ENCODE measurements at regions not wholly inside any gene's neighbourhood (a gene's known extent, or its start where the extent isn't known, plus 50 kb on each side); places are given as distances from the start of the nearest gene placed in this dataset.

GRCh38 chr17:73989671-73990070 is 213.8 kb upstream of the RPL38 start:
- TF ChIP-seq EZH2phosphoT487 (IDR thresholded peaks at IDR 0.05) (no peak), EZH2 (IDR thresholded peaks at IDR 0.05) (no peak)
- TF ChIP-seq, protein P1, sequence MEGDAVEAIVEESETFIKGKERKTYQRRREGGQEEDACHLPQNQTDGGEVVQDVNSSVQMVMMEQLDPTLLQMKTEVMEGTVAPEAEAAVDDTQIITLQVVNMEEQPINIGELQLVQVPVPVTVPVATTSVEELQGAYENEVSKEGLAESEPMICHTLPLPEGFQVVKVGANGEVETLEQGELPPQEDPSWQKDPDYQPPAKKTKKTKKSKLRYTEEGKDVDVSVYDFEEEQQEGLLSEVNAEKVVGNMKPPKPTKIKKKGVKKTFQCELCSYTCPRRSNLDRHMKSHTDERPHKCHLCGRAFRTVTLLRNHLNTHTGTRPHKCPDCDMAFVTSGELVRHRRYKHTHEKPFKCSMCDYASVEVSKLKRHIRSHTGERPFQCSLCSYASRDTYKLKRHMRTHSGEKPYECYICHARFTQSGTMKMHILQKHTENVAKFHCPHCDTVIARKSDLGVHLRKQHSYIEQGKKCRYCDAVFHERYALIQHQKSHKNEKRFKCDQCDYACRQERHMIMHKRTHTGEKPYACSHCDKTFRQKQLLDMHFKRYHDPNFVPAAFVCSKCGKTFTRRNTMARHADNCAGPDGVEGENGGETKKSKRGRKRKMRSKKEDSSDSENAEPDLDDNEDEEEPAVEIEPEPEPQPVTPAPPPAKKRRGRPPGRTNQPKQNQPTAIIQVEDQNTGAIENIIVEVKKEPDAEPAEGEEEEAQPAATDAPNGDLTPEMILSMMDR (IDR thresholded peaks at IDR 0.05): no peak
- peaks cover 6% of the 10 kb centered on the region for H3K4me1 Mint-ChIP-seq
- H3K27ac ChIP-seq: no peak overlapping the region
- peaks cover 2% of the 10 kb centered on the region for H3K9me3 Mint-ChIP-seq
- H3F3A ChIP-seq (ENCODE audit: low read depth): no peaks in the 10 kb centered on the region
- no peak overlapping the region for H3K4me3 ChIP-seq
- H3K27me3 Mint-ChIP-seq (ENCODE audit: insufficient read depth, low read depth): peaks cover 4% of the 10 kb centered on the region
- H3K27me3 ChIP-seq: no peaks in the 10 kb centered on the region
- H3K79me2 ChIP-seq (ENCODE audit: low read depth): no peaks in the 10 kb centered on the region
- H3K36me3 Mint-ChIP-seq: no peaks in the 10 kb centered on the region
- H3K9ac ChIP-seq: no peak overlapping the region
- H3K27ac Mint-ChIP-seq: no peak overlapping the region
- no peaks in the 10 kb centered on the region for H3K9me3 ChIP-seq (ENCODE audit: low read depth)
- H3K4me1 ChIP-seq: no peaks in the 10 kb centered on the region
- H3K36me3 ChIP-seq: no peaks in the 10 kb centered on the region
- H3K4me2 ChIP-seq: no peak overlapping the region
- no peak overlapping the region for H3K4me3 Mint-ChIP-seq
- H2AFZ ChIP-seq (replicated peaks): no peak overlapping the region
- H4K20me1 ChIP-seq (ENCODE audit: low read depth): no peaks in the 10 kb centered on the region
- DNase-seq (ENCODE audit: low spot score): no peak

DNA sequence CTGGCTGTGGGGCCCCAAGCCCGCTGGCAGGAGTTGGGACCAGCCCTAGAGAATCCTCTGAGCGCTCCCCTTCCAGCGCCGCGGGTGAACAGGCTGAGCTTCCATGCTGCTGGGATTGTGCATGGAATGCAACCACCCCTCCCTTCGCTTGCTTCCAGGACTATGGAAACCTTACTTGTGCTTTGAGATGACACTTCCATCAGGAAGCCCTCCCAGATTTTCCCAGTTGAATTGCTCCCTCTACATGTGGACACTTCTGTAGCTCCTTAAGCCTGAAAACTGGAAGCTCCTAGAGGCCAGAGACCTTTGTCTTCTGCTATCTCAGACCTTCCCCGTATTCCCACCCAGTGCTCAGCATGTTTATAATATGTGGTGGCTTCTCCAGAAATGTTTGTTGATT is 213.2 kb upstream of the RPL38 start:
- Mint-ChIP-seq H3K27me3 (ENCODE audit: insufficient read depth, low read depth) (peaks cover 4% of the 10 kb centered on the region), H3K9me3 (peaks cover 2% of the 10 kb centered on the region), H3K36me3 (no peaks in the 10 kb centered on the region), H3K4me1 (peaks cover 2% of the 10 kb centered on the region), H3K4me3 (no peak overlapping the region), H3K27ac (no peak overlapping the region)
- H3K9me3 ChIP-seq (ENCODE audit: low read depth): no peaks in the 10 kb centered on the region
- H2AFZ ChIP-seq (replicated peaks): no peak overlapping the region
- no peaks in the 10 kb centered on the region for H3K36me3 ChIP-seq
- no peaks in the 10 kb centered on the region for H3F3A ChIP-seq (ENCODE audit: low read depth)
- no peaks in the 10 kb centered on the region for H3K27me3 ChIP-seq
- H3K27ac ChIP-seq: no peak overlapping the region
- H3K9ac ChIP-seq: no peak overlapping the region
- H3K4me2 ChIP-seq: no peak overlapping the region
- H4K20me1 ChIP-seq (ENCODE audit: low read depth): no peaks in the 10 kb centered on the region
- H3K79me2 ChIP-seq (ENCODE audit: low read depth): no peaks in the 10 kb centered on the region
- no peak for DNase-seq (ENCODE audit: low spot score)
- no peak for TF ChIP-seq EZH2phosphoT487 (IDR thresholded peaks at IDR 0.05)
- H3K4me3 ChIP-seq: no peak overlapping the region
- no peaks in the 10 kb centered on the region for H3K4me1 ChIP-seq

DNA sequence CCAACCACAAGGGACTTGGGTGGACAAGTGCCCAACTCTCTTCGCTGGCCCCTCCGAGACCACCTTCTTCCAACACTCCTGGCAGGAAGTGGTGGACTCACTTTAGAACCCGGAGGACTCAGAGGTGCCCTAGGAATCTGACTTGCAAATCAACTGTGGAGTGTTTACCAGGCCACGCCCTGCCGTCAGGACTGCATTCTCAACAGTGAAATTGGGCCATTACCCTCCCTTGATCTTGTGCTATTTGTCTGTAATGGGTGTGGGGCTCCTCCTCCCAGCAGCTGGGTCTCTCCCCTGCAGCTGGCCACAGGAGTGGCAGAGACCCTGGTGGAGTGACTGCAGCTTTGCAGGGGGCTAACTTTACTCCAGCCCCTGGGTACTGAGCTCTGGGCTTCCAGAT is 212.2 kb upstream of the RPL38 start:
- H3K27me3 ChIP-seq: no peaks in the 10 kb centered on the region
- no peaks in the 10 kb centered on the region for H3K9me3 ChIP-seq (ENCODE audit: low read depth)
- H3K4me1 ChIP-seq: no peaks in the 10 kb centered on the region
- H4K20me1 ChIP-seq (ENCODE audit: low read depth): no peaks in the 10 kb centered on the region
- Mint-ChIP-seq H3K27me3 (ENCODE audit: insufficient read depth, low read depth) (peaks cover 4% of the 10 kb centered on the region), H3K27ac (no peak overlapping the region), H3K36me3 (no peaks in the 10 kb centered on the region), H3K9me3 (peaks cover 2% of the 10 kb centered on the region), H3K4me3 (no peak overlapping the region), H3K4me1 (peaks cover 2% of the 10 kb centered on the region)
- no peaks in the 10 kb centered on the region for H3K79me2 ChIP-seq (ENCODE audit: low read depth)
- H3K9ac ChIP-seq: no peak overlapping the region
- no peak overlapping the region for H3K4me2 ChIP-seq
- TF ChIP-seq, protein P1 (IDR thresholded peaks at IDR 0.05): no peak
- TF ChIP-seq EZH2 (IDR thresholded peaks at IDR 0.05): no peak
- TF ChIP-seq EZH2phosphoT487 (IDR thresholded peaks at IDR 0.05): no peak
- no peaks in the 10 kb centered on the region for H3F3A ChIP-seq (ENCODE audit: low read depth)
- no peaks in the 10 kb centered on the region for H3K36me3 ChIP-seq
- H2AFZ ChIP-seq (replicated peaks): no peak overlapping the region
- no peak overlapping the region for H3K27ac ChIP-seq
- H3K4me3 ChIP-seq: no peak overlapping the region
- no peak for DNase-seq (ENCODE audit: low spot score)

DNA sequence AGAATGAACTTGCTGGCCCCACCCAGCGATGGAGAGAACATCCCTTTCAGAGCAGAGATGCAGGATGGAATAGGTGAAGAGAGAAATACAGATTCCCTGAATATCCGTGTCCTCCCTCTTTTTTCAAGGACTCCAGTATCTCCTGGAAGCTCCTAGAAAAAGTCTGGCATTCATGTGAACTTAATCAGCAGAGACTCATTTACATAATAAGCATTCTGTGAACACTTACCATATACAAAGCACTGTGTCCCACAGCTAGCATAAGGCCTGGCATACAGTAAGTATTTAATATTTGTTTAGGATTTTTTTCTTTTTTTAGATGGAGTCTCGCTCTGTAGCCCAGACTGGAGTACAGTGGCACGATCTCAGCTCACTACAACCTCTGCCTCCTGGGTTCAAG is 208.5 kb upstream of the RPL38 start:
- H3K27me3 ChIP-seq: no peaks in the 10 kb centered on the region
- Mint-ChIP-seq H3K36me3 (no peaks in the 10 kb centered on the region), H3K4me1 (peaks cover 10% of the 10 kb centered on the region), H3K27me3 (ENCODE audit: insufficient read depth, low read depth) (peaks cover 4% of the 10 kb centered on the region), H3K27ac (no peak overlapping the region), H3K4me3 (no peak overlapping the region), H3K9me3 (peaks cover 2% of the 10 kb centered on the region)
- TF ChIP-seq EZH2 (IDR thresholded peaks at IDR 0.05) (no peak), EZH2phosphoT487 (IDR thresholded peaks at IDR 0.05) (no peak)
- TF ChIP-seq, protein P1 (IDR thresholded peaks at IDR 0.05): no peak
- no peak overlapping the region for H3K27ac ChIP-seq
- H3K9me3 ChIP-seq (ENCODE audit: low read depth): no peaks in the 10 kb centered on the region
- no peaks in the 10 kb centered on the region for H3K79me2 ChIP-seq (ENCODE audit: low read depth)
- no peaks in the 10 kb centered on the region for H3F3A ChIP-seq (ENCODE audit: low read depth)
- no peaks in the 10 kb centered on the region for H3K4me1 ChIP-seq
- no peak overlapping the region for H2AFZ ChIP-seq (replicated peaks)
- no peaks in the 10 kb centered on the region for H3K36me3 ChIP-seq
- H3K4me3 ChIP-seq: no peak overlapping the region
- H4K20me1 ChIP-seq (ENCODE audit: low read depth): no peaks in the 10 kb centered on the region
- no peak overlapping the region for H3K9ac ChIP-seq
- DNase-seq (ENCODE audit: low spot score): no peak
- no peak overlapping the region for H3K4me2 ChIP-seq

Data from neural progenitor cell (in vitro differentiated cells).